ENCODE measurements at regions not wholly inside any gene's neighbourhood (a gene's known extent, or its start where the extent isn't known, plus 50 kb on each side); places are given as distances from the start of the nearest gene placed in this dataset.

GRCh38 chr2:126990605-126991532 lies 92.2 kb downstream of the TEX51 start:
- DNase-seq, result no peak

GRCh38 chr2:126994340-126994777 lies 95.7 kb downstream of the TEX51 start:
- no peak for DNase-seq

GRCh38 chr2:126995621-126996377 lies 97.1 kb downstream of the TEX51 start:
- peak in 1 of 3 donors; percentile 40 for DNase-seq

- DNase-seq, result no peak
Measured at GRCh38 chr2:126996378-126996699, 97.6 kb downstream of the TEX51 start.

All from muscle of back (tissue), 3 donors.